ENCODE measurements at regions not wholly inside any gene's neighbourhood (a gene's known extent, or its start where the extent isn't known, plus 50 kb on each side); places are given as distances from the start of the nearest gene placed in this dataset.

GRCh38 chr12:4856596-4856995 lies 53.1 kb upstream of the KCNA1 start:
- TF ChIP-seq, protein P1, sequence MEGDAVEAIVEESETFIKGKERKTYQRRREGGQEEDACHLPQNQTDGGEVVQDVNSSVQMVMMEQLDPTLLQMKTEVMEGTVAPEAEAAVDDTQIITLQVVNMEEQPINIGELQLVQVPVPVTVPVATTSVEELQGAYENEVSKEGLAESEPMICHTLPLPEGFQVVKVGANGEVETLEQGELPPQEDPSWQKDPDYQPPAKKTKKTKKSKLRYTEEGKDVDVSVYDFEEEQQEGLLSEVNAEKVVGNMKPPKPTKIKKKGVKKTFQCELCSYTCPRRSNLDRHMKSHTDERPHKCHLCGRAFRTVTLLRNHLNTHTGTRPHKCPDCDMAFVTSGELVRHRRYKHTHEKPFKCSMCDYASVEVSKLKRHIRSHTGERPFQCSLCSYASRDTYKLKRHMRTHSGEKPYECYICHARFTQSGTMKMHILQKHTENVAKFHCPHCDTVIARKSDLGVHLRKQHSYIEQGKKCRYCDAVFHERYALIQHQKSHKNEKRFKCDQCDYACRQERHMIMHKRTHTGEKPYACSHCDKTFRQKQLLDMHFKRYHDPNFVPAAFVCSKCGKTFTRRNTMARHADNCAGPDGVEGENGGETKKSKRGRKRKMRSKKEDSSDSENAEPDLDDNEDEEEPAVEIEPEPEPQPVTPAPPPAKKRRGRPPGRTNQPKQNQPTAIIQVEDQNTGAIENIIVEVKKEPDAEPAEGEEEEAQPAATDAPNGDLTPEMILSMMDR (conservative IDR thresholded peaks at IDR 0.05; ENCODE audit: low read depth in 2 of 2), result no peak
- TF ChIP-seq EZH2 (IDR thresholded peaks at IDR 0.05; ENCODE audit: low read depth, unreplicated experiment), result no peak
- no peak for TF ChIP-seq POLR2AphosphoS5 (IDR thresholded peaks at IDR 0.05; ENCODE audit: low read depth)
- no peak for TF ChIP-seq EZH2phosphoT487 (IDR thresholded peaks at IDR 0.05; ENCODE audit: unreplicated experiment)
- TF ChIP-seq CREB1 (CRISPR knock-in tag; IDR thresholded peaks at IDR 0.05; ENCODE audit: low read depth), result no peak

All from GM23338 (cell line).